HEK293T (cell line): ENCODE measurements at regions not wholly inside any gene's neighbourhood (a gene's known extent, or its start where the extent isn't known, plus 50 kb on each side); places are given as distances from the start of the nearest gene placed in this dataset.

Experiments
- BHLHE40 ChIP-seq: fragments of 450-650 bp; IDR thresholded peaks from 2 replicates; pipeline ENCODE4 v1.6.1; 2016; ENCODE audit warnings: mild to moderate bottlenecking, moderate library complexity, borderline replicate concordance
- CTBP1 ChIP-seq: fragments of 450-650 bp; IDR thresholded peaks from 2 replicates; pipeline ENCODE4 v1.6.1; 2016; ENCODE audit warnings: borderline replicate concordance
- TARDBP ChIP-seq: fragments of 450-650 bp; IDR thresholded peaks from 2 replicates; pipeline ENCODE4 v1.6.1; 2016

DNA sequence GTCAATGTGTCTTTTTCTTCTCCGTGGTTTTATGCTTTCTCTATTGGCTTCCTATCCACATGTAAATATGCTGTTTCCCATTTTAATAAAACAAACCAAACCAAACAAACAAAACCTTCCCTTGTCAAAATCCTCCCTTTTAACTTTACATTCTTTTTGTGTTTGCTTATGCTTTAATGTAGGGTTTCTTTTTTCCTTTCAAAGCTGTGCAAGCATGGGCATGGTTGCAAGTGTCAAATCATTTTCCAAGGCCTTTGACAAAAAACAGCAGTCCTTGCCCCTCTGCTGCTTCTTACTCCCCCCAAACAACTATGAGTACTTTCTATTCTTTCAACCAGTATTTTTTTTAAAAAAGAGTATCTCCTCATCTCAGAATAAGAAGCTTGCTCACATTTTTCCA, 66.0 kb upstream of the ACYP2 start:
- no peak for TF ChIP-seq TARDBP
- no peak for TF ChIP-seq CTBP1
- no peak for TF ChIP-seq BHLHE40
